ENCODE measurements at regions not wholly inside any gene's neighbourhood (a gene's known extent, or its start where the extent isn't known, plus 50 kb on each side); places are given as distances from the start of the nearest gene placed in this dataset.

GRCh38 chr4:65893957-65894755 lies 223.9 kb upstream of the EPHA5 start:
- DNase-seq (ENCODE audit: low spot score), result no peak

GRCh38 chr4:65893271-65893670 lies 223.0 kb upstream of the EPHA5 start:
- DNase-seq (ENCODE audit: low spot score), result no peak

DNA sequence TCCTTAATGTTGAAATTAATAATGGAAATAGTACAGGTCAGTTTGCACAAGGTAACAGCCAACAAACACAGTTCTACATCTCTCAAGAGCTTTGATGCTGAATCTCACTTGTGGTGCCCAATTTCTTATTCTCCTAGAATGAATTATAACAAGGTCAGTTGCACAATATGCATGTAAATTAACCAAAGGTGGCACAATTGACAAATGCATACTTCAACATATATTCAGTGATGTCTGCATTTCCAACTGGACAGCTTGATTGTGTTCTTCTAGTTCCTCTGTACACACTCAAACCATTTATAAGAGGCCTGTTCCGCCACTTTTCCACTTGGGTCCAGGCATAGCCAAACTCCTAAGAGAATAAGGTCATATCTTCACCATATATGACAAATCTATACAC lies 210.3 kb upstream of the EPHA5 start:
- no peak for DNase-seq (ENCODE audit: low spot score)

- DNase-seq (ENCODE audit: low spot score), result no peak
These were observed 198.0 kb upstream of the EPHA5 start for GRCh38 chr4:65868096-65868824.

- DNase-seq (ENCODE audit: low spot score), result no peak
These were observed 195.2 kb upstream of the EPHA5 start for GRCh38 chr4:65865489-65865888.

DNA sequence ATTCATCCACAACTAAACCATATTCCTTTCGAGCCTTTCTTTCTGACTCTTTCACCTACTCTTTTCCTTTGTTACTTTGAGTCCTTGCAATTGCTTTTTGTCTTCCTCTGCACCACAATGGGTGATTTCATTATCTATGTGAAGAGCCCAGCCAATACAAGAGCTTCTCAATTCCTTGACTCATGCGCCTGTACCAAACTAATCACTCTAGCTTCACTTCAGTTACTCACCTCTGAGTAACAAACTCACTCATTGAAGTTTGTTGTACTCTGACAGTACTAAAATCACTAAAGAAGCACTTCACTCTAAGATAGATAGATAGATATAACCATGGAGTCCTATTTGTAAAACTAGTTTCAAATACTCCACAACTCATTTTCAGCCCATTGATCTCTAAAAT lies 191.7 kb upstream of the EPHA5 start:
- no peak for DNase-seq (ENCODE audit: low spot score)

- DNase-seq (ENCODE audit: low spot score), result no peak
These were observed 175.0 kb upstream of the EPHA5 start for GRCh38 chr4:65845199-65845773.

GRCh38 chr4:65839164-65839931 lies 169.1 kb upstream of the EPHA5 start:
- DNase-seq (ENCODE audit: low spot score), result no peak

- DNase-seq (ENCODE audit: low spot score), result no peak
These were observed 164.4 kb upstream of the EPHA5 start for GRCh38 chr4:65834707-65835106.

GRCh38 chr4:65831828-65832227 lies 161.5 kb upstream of the EPHA5 start:
- no peak for DNase-seq (ENCODE audit: low spot score)

- DNase-seq (ENCODE audit: low spot score), result no peak
These were observed 154.9 kb upstream of the EPHA5 start for GRCh38 chr4:65825116-65825753.

DNA sequence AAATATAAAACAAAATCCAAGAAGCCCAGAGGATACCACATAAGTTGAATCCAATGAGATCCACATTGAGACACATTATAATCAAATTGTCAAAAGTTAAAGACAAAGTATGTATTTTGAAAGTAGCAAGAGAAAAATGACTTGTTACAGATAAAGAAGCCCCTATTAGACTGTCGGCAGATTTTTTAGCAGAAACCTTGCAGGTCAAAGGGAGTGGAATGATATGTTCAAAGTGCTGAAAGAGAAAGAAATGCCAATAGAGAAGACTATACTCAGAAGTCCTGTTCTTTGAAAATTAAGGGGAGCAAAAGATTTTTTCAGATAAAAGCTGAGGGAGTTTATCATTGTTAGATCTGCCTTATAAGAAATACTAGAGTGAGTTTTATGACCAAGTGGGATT lies 148.9 kb upstream of the EPHA5 start:
- no peak for DNase-seq (ENCODE audit: low spot score)

DNA sequence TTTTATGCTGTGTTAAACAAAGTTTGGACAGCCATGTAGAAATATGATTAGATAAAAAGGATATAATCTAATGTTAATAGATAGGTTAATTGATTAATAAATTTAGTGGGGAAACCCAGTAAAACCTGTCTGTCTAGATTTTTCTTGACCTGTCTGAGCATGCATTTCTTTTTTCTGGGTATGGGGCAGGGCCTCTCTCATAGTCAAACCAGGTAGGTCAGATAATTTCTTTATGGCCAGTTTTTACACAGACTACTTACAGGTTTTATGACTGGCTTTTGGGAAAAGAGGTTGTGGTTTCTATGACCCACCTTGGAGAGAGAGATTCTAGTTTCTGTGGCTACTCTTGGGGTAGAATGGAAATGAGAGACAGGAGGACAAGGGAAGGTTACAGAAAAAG lies 135.6 kb upstream of the EPHA5 start:
- DNase-seq (ENCODE audit: low spot score), result no peak

- no peak for DNase-seq (ENCODE audit: low spot score)
These were observed 129.2 kb upstream of the EPHA5 start for GRCh38 chr4:65799513-65799912.

GRCh38 chr4:65798498-65799127 lies 128.3 kb upstream of the EPHA5 start:
- DNase-seq (ENCODE audit: low spot score), result no peak

- no peak for DNase-seq (ENCODE audit: low spot score)
These were observed 121.6 kb upstream of the EPHA5 start for GRCh38 chr4:65791812-65792308.

DNA sequence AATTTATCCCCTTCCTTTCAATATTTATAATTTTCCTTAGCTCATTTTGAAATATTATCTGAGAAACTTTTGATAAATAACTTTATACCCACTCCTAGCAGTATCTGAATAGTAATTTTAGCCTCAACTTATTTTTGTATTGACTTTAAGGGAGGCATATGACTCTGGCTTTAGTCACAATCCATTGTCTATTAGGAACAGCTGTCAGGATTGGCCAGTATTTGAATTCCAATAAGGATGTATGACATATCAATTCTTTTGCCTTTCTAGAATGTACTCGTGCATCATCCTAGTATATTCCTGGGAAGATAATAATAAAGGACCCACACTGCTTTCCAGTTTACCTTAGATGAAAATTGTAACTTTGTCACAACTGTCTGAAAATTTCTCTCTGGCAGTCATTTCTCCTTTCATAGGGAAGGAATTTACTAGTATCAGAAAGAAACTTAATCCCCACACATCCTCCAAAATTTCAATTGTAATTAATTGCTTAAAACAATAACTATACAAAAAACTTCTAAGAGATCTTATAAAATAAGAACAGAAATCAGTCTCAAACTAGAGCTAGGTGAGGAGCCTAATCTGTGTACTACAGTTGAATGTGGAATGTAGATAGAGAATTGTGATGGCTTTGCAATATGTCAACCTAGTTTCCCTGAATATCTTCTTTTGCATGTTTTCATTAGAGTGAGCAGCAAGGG lies 121.0 kb upstream of the EPHA5 start:
- no peak for DNase-seq (ENCODE audit: low spot score)

DNA sequence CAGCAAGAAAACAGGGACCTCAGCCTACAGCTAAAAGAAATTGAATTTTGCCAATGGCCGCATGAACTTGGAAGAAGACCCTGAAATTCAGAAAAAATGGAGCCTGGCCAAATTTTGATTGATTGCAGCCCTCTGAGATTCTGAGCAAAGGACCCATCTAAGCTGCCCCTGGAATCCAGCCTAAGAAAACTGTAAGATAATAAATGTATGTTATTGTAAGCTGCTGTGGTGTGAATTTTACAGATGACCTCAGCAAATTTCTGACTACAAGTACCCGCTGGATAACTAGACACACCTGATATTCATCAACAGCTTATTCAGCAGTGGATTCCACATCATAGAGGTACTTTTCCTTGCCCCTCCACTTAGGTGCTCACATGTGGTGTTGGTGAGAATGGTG lies 119.5 kb upstream of the EPHA5 start:
- DNase-seq (ENCODE audit: low spot score), result no peak

- no peak for DNase-seq (ENCODE audit: low spot score)
These were observed 119.1 kb upstream of the EPHA5 start for GRCh38 chr4:65789341-65789740.

GRCh38 chr4:65777270-65777669 lies 107.0 kb upstream of the EPHA5 start:
- DNase-seq (ENCODE audit: low spot score), result no peak

DNA sequence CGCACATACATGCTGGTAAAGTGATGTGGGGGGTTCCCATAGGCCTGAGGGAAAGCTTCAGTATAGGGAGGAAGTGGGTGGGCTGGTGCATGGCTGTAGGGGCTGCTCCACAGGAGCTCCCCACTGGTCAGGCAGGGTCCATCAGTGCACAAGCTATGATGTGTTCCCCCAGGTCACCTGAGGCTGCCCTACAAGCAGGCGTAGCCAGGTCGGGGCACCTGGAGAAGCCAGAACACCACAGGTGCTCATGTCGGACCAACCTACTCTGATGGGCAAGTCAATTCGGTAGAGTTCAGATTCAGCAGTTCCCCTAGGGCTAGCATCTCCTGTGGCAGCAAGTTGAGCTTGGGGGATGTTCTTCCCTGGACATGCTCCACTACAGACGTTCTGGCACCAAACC lies 103.3 kb upstream of the EPHA5 start:
- DNase-seq (ENCODE audit: low spot score), result no peak

All from activated CD4-positive, alpha-beta T cell treated with anti-CD3 and anti-CD28 coated beads, Interleukin-2, Interleukin-4, amounts not matched to agents 100 ng/mL and 50 ng/mL, durations not matched to agents 16 hours and 8 hours (primary cell).